Type B pancreatic cell (in vitro differentiated cells): ENCODE measurements at regions not wholly inside any gene's neighbourhood (a gene's known extent, or its start where the extent isn't known, plus 50 kb on each side); places are given as distances from the start of the nearest gene placed in this dataset.
"Not testable (repeated sequence)": the region's sequence is repeated elsewhere in the genome, so short reads cannot be mapped to it uniquely, and the experiment has no call there.

Experiments used
- DNase-seq: peaks from one replicate; pipeline ENCODE4 v3.0.0; 2021; ENCODE audit warnings: mixed read lengths; ENCODE audit not compliant: unreplicated experiment; ENCODE audit errors: extremely low spot score
- H3K27ac Mint-ChIP-seq: 2 replicates; pipeline ENCODE4 v1.8.0; 2021; ENCODE audit warnings: mild to moderate bottlenecking, mixed read lengths
- H3K27me3 Mint-ChIP-seq: 2 replicates; pipeline ENCODE4 v1.8.0; 2021; ENCODE audit warnings: mixed read lengths
- H3K36me3 Mint-ChIP-seq: 2 replicates; pipeline ENCODE4 v1.8.0; 2021; ENCODE audit warnings: mixed read lengths
- H3K4me1 Mint-ChIP-seq: one replicate; pipeline ENCODE4 v1.8.0; 2021; ENCODE audit warnings: mixed read lengths; ENCODE audit not compliant: unreplicated experiment
- H3K4me3 Mint-ChIP-seq: 2 replicates; pipeline ENCODE4 v1.8.0; 2021; ENCODE audit warnings: mild to moderate bottlenecking, mixed read lengths
- H3K9me3 Mint-ChIP-seq: 2 replicates; pipeline ENCODE4 v1.8.0; 2021; ENCODE audit warnings: mixed read lengths
- CTCF ChIP-seq: fragments of 200-600 bp; sonication (generic); conservative IDR thresholded peaks from 2 replicates; pipeline ENCODE4 v1.5.0; 2021; ENCODE audit warnings: antibody characterized with exemption, mild to moderate bottlenecking

DNA sequence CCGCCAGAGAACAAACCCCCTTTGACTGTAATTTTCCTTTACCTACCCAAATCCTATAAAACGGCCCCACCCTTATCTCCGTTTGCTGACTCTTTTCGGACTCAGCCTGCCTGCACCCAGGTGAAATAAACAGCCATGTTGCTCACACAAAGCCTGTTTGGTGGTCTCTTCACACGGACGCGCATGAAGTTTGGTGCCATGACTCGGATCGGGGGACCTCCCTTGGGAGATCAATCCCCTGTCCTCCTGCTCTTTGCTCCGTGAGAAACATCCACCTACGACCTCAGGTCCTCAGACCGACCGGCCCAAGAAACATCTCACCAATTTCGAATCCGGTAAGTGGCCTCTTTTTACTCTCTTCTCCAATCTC is 52.1 kb upstream of the FAM124A start:
- H3K27me3 Mint-ChIP-seq, result peaks cover 78% of the 10 kb centered on the region
- not testable (repeated sequence) for H3K36me3 Mint-ChIP-seq, H3K4me3 Mint-ChIP-seq, H3K27ac Mint-ChIP-seq, H3K4me1 Mint-ChIP-seq, DNase-seq, H3K9me3 Mint-ChIP-seq

DNA sequence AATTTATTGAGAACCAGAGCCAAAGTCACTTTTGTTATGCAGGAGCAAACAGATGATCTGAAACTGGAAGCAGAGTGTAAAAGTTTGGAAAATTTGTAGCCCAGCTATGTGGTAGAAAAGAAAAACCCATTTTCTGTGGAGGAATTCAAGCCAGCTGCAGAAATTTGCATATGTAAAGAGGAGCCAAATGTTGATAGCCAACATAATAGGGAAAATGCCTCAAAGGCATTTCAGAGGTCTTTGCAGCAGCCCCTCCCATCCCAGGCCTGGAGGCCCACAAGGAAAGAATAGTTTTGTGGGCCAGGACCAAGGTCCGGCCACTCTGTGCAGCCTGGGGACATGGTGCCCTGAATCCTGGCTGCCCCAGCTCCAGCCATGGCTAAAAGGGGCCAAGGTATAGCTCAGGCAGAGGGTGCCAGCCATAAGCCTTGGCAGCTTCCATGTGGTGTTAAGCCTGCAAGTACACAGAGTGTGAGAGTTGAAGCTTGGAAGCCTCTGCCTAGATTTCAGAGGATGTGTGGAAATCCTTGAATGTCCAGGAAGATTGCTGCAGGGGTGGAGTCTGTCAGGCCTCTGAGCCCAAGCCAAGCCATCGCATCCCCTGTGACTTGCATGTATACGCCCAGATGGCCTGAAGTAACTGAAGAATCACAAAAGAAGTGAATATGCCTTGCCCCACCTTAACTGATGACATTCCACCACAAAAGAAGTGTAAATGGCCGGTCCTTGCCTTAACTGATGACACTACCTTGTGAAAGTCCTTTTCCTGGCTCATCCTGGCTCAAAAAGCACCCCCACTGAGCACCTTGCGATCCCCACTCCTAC is 52.7 kb upstream of the FAM124A start:
- H3K4me1 Mint-ChIP-seq, H3K36me3 Mint-ChIP-seq, H3K27ac Mint-ChIP-seq, H3K9me3 Mint-ChIP-seq, H3K4me3 Mint-ChIP-seq, DNase-seq: not testable (repeated sequence)
- H3K27me3 Mint-ChIP-seq, result peaks cover 73% of the 10 kb centered on the region

GRCh38 chr13:51168623-51169022 is 53.6 kb upstream of the FAM124A start:
- Mint-ChIP-seq H3K4me1 (no peaks in the 10 kb centered on the region), H3K4me3 (no peak overlapping the region), H3K27ac (no peak overlapping the region), H3K27me3 (peaks cover 67% of the 10 kb centered on the region), H3K9me3 (peaks cover 8% of the 10 kb centered on the region), H3K36me3 (no peaks in the 10 kb centered on the region)
- DNase-seq, result no peak
- TF ChIP-seq CTCF, result no peak

DNA sequence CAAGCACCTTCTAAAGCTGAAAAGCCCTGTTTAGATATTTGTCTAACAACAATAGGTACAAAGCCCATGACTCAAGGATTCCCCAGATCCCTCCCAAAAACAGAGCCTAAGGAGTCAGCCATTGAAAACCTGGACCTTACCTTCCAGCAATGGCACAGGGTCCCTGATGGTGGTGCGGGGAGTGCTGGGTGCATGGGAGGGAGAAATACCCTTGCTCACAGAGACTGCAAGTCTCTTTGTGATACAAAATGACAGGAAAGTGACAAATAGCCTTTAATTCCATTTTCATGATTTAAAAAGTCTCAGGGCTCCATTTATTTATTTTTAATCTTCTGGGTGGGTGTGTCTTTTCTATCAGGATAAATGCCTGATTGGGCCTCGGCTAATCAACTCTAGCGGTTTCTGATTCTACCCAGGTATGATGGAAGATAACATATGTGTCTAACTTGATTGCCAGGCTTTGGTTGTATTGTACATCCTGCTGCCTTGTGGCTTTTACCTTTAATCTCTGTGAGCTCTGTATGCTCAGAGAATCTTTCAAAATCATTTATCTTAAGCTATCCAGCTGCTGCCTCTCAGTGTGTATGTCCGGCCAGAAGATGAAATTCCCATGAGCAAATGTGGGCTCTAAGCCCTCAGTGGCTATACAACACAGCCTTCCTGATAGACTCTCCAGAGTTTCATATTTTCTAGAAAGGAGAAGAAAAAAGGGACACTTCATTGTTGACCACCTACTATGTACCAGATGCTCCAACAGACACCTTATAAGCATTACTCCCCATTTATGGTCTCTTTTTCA is 54.6 kb upstream of the FAM124A start:
- peaks cover 60% of the 10 kb centered on the region for H3K27me3 Mint-ChIP-seq
- H3K36me3 Mint-ChIP-seq, result no peaks in the 10 kb centered on the region
- no peaks in the 10 kb centered on the region for H3K4me1 Mint-ChIP-seq
- H3K9me3 Mint-ChIP-seq, result peaks cover 4% of the 10 kb centered on the region
- H3K27ac Mint-ChIP-seq, result no peak overlapping the region
- DNase-seq, result no peak
- H3K4me3 Mint-ChIP-seq, result no peak overlapping the region
- TF ChIP-seq CTCF, result no peak

GRCh38 chr13:51162701-51163100 is 51.6 kb upstream of the C13orf42 start:
- DNase-seq, result no peak
- Mint-ChIP-seq H3K4me1 (no peaks in the 10 kb centered on the region), H3K4me3 (no peak overlapping the region), H3K27ac (no peak overlapping the region), H3K27me3 (peaks cover 12% of the 10 kb centered on the region), H3K36me3 (no peaks in the 10 kb centered on the region), H3K9me3 (no peaks in the 10 kb centered on the region)
- no peak for TF ChIP-seq CTCF
